ENCODE measurements at regions not wholly inside any gene's neighbourhood (a gene's known extent, or its start where the extent isn't known, plus 50 kb on each side); places are given as distances from the start of the nearest gene placed in this dataset.

- no peak for DNase-seq (ENCODE audit: low read depth)
- in situ Hi-C loops (cut with HindIII; ENCODE audit: low pct_unique_long_range_greater_than_20kb, low sequenced_read_pairs), result no loop called here
Observed at GRCh38 chr10:105538874-105539273, 897.8 kb downstream of the SORCS3 start.

GRCh38 chr10:105535478-105535877 lies 894.4 kb downstream of the SORCS3 start:
- no peak for DNase-seq (ENCODE audit: low read depth)
- in situ Hi-C loops (cut with HindIII; ENCODE audit: low pct_unique_long_range_greater_than_20kb, low sequenced_read_pairs), result no loop called here

- in situ Hi-C loops (cut with HindIII; ENCODE audit: low pct_unique_long_range_greater_than_20kb, low sequenced_read_pairs), result no loop called here
- DNase-seq (ENCODE audit: low read depth), result no peak
Observed at GRCh38 chr10:105534086-105534485, 893.0 kb downstream of the SORCS3 start.

- in situ Hi-C loops (cut with HindIII; ENCODE audit: low pct_unique_long_range_greater_than_20kb, low sequenced_read_pairs), result no loop called here
- no peak for DNase-seq (ENCODE audit: low read depth)
Observed at GRCh38 chr10:105516511-105516910, 875.4 kb downstream of the SORCS3 start.

GRCh38 chr10:105514106-105514505 lies 873.0 kb downstream of the SORCS3 start:
- no peak for DNase-seq (ENCODE audit: low read depth)
- in situ Hi-C loops (cut with HindIII; ENCODE audit: low pct_unique_long_range_greater_than_20kb, low sequenced_read_pairs), result no loop called here

GRCh38 chr10:105509517-105509916 lies 868.4 kb downstream of the SORCS3 start:
- DNase-seq (ENCODE audit: low read depth), result no peak
- in situ Hi-C loops (cut with HindIII; ENCODE audit: low pct_unique_long_range_greater_than_20kb, low sequenced_read_pairs), result no loop called here

GRCh38 chr10:105506262-105506661 lies 865.2 kb downstream of the SORCS3 start:
- in situ Hi-C loops (cut with HindIII; ENCODE audit: low pct_unique_long_range_greater_than_20kb, low sequenced_read_pairs), result no loop called here
- DNase-seq (ENCODE audit: low read depth), result no peak

GRCh38 chr10:105503714-105504113 lies 862.6 kb downstream of the SORCS3 start:
- in situ Hi-C loops (cut with HindIII; ENCODE audit: low pct_unique_long_range_greater_than_20kb, low sequenced_read_pairs), result no loop called here
- DNase-seq (ENCODE audit: low read depth), result no peak

GRCh38 chr10:105502058-105502457 lies 861.0 kb downstream of the SORCS3 start:
- DNase-seq (ENCODE audit: low read depth), result no peak
- in situ Hi-C loops (cut with HindIII; ENCODE audit: low pct_unique_long_range_greater_than_20kb, low sequenced_read_pairs), result no loop called here

GRCh38 chr10:105494944-105495343 lies 853.9 kb downstream of the SORCS3 start:
- no peak for DNase-seq (ENCODE audit: low read depth)
- in situ Hi-C loops (cut with HindIII; ENCODE audit: low pct_unique_long_range_greater_than_20kb, low sequenced_read_pairs), result no loop called here

- in situ Hi-C loops (cut with HindIII; ENCODE audit: low pct_unique_long_range_greater_than_20kb, low sequenced_read_pairs), result no loop called here
- no peak for DNase-seq (ENCODE audit: low read depth)
Observed at GRCh38 chr10:105494303-105494702, 853.2 kb downstream of the SORCS3 start.

GRCh38 chr10:105473170-105473569 lies 832.1 kb downstream of the SORCS3 start:
- in situ Hi-C loops (cut with HindIII; ENCODE audit: low pct_unique_long_range_greater_than_20kb, low sequenced_read_pairs), result no loop called here
- DNase-seq (ENCODE audit: low read depth), result peak; percentile 11

GRCh38 chr10:105468759-105469158 lies 827.7 kb downstream of the SORCS3 start:
- in situ Hi-C loops (cut with HindIII; ENCODE audit: low pct_unique_long_range_greater_than_20kb, low sequenced_read_pairs), result no loop called here
- DNase-seq (ENCODE audit: low read depth), result no peak

- in situ Hi-C loops (cut with HindIII; ENCODE audit: low pct_unique_long_range_greater_than_20kb, low sequenced_read_pairs), result no loop called here
- no peak for DNase-seq (ENCODE audit: low read depth)
Observed at GRCh38 chr10:105466521-105466920, 825.4 kb downstream of the SORCS3 start.

GRCh38 chr10:105434970-105435369 lies 793.9 kb downstream of the SORCS3 start:
- in situ Hi-C loops (cut with HindIII; ENCODE audit: low pct_unique_long_range_greater_than_20kb, low sequenced_read_pairs), result no loop called here
- DNase-seq (ENCODE audit: low read depth), result no peak

- DNase-seq (ENCODE audit: low read depth), result no peak
- in situ Hi-C loops (cut with HindIII; ENCODE audit: low pct_unique_long_range_greater_than_20kb, low sequenced_read_pairs), result no loop called here
Observed at GRCh38 chr10:105413997-105414396, 772.9 kb downstream of the SORCS3 start.

GRCh38 chr10:105409370-105409769 lies 768.3 kb downstream of the SORCS3 start:
- DNase-seq (ENCODE audit: low read depth), result no peak
- in situ Hi-C loops (cut with HindIII; ENCODE audit: low pct_unique_long_range_greater_than_20kb, low sequenced_read_pairs), result no loop called here

- in situ Hi-C loops (cut with HindIII; ENCODE audit: low pct_unique_long_range_greater_than_20kb, low sequenced_read_pairs), result no loop called here
- no peak for DNase-seq (ENCODE audit: low read depth)
Observed at GRCh38 chr10:105406488-105406887, 765.4 kb downstream of the SORCS3 start.

- in situ Hi-C loops (cut with HindIII; ENCODE audit: low pct_unique_long_range_greater_than_20kb, low sequenced_read_pairs), result no loop called here
- no peak for DNase-seq (ENCODE audit: low read depth)
Observed at GRCh38 chr10:105398202-105398601, 757.1 kb downstream of the SORCS3 start.

GRCh38 chr10:105391670-105392351 lies 750.7 kb downstream of the SORCS3 start:
- in situ Hi-C loops (cut with HindIII; ENCODE audit: low pct_unique_long_range_greater_than_20kb, low sequenced_read_pairs), result no loop called here
- no peak for DNase-seq (ENCODE audit: low read depth)

Measured in Caki2 (cell line).